ENCODE measurements at regions not wholly inside any gene's neighbourhood (a gene's known extent, or its start where the extent isn't known, plus 50 kb on each side); places are given as distances from the start of the nearest gene placed in this dataset.

GRCh38 chr11:127674754-127675153 is 674.2 kb upstream of the KIRREL3 start:
- no peak for FAIRE-seq

GRCh38 chr11:127670374-127671119 is 670.0 kb upstream of the KIRREL3 start:
- FAIRE-seq = no peak

- FAIRE-seq = no peak
Observed at GRCh38 chr11:127656116-127656836, 655.7 kb upstream of the KIRREL3 start.

- no peak for FAIRE-seq
Observed at GRCh38 chr11:127653076-127653475, 652.5 kb upstream of the KIRREL3 start.

- no peak for FAIRE-seq
Observed at GRCh38 chr11:127651888-127652221, 651.3 kb upstream of the KIRREL3 start.

- no peak for FAIRE-seq
Observed at GRCh38 chr11:127651175-127651887, 650.8 kb upstream of the KIRREL3 start.

- no peak for FAIRE-seq
Observed at GRCh38 chr11:127649958-127650357, 649.4 kb upstream of the KIRREL3 start.

GRCh38 chr11:127649071-127649470 is 648.5 kb upstream of the KIRREL3 start:
- no peak for FAIRE-seq

- FAIRE-seq = no peak
Observed at GRCh38 chr11:127648583-127648982, 648.0 kb upstream of the KIRREL3 start.

GRCh38 chr11:127644366-127644765 is 643.8 kb upstream of the KIRREL3 start:
- no peak for FAIRE-seq

- FAIRE-seq = no peak
Observed at GRCh38 chr11:127643268-127644058, 642.9 kb upstream of the KIRREL3 start.

- no peak for FAIRE-seq
Observed at GRCh38 chr11:127640561-127641451, 640.2 kb upstream of the KIRREL3 start.

- FAIRE-seq = no peak
Observed at GRCh38 chr11:127639916-127640315, 639.3 kb upstream of the KIRREL3 start.

- FAIRE-seq = no peak
Observed at GRCh38 chr11:127632976-127633680, 632.6 kb upstream of the KIRREL3 start.

- no peak for FAIRE-seq
Observed at GRCh38 chr11:127632546-127632945, 632.0 kb upstream of the KIRREL3 start.

- no peak for FAIRE-seq
Observed at GRCh38 chr11:127631974-127632373, 631.4 kb upstream of the KIRREL3 start.

- no peak for FAIRE-seq
Observed at GRCh38 chr11:127629200-127629599, 628.6 kb upstream of the KIRREL3 start.

GRCh38 chr11:127628458-127628785 is 627.9 kb upstream of the KIRREL3 start:
- no peak for FAIRE-seq

- FAIRE-seq = peak; percentile 81
Observed at GRCh38 chr11:127627629-127628457, 627.3 kb upstream of the KIRREL3 start.

GRCh38 chr11:127627204-127627603 is 626.6 kb upstream of the KIRREL3 start:
- no peak for FAIRE-seq

GRCh38 chr11:127625402-127625801 is 624.8 kb upstream of the KIRREL3 start:
- FAIRE-seq = no peak

All from islet of Langerhans (tissue), 1 donor.